ENCODE measurements at regions not wholly inside any gene's neighbourhood (a gene's known extent, or its start where the extent isn't known, plus 50 kb on each side); places are given as distances from the start of the nearest gene placed in this dataset.
"Not testable (repeated sequence)": the region's sequence is repeated elsewhere in the genome, so short reads cannot be mapped to it uniquely, and the experiment has no call there.

DNA sequence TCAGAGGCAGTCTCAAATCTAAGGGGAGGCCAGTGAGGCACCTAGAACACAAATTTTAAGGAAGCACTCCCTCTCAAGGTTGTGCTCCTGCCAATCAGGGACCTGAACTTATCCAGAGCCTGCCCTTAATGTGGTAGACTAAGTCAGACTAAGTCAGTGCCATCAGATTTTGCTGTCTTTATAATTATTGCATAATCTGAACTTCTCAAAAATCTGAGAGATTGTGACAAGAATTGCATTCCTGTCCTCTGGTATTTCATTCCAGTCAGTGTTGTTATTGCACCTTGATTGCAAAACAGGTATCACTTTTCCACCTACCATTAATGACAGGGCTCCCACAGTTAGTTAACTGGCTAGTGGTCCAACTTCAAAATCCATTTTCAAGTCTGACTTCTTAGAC, 197.1 kb upstream of the HCN1 start:
- Histone ChIP-seq H3K9me3 (ENCODE audit: insufficient read depth, low read length) (no peaks in the 10 kb centered on the region), H3K27me3 (ENCODE audit: low read length) (no peaks in the 10 kb centered on the region), H3K4me2 (ENCODE audit: low read depth, low read length, poor library complexity, severe bottlenecking) (no peak overlapping the region), H3K4me3 (ENCODE audit: insufficient read depth, low read length, poor library complexity, severe bottlenecking) (no peak overlapping the region), H3K9me2 (replicated peaks; ENCODE audit: insufficient read depth, low read length) (no peaks in the 10 kb centered on the region), H3K79me2 (ENCODE audit: insufficient read depth, low read length) (no peaks in the 10 kb centered on the region), H3K9ac (ENCODE audit: low read length) (no peak overlapping the region), H3K27ac (ENCODE audit: low read depth, low read length) (no peak overlapping the region), H3K36me3 (ENCODE audit: low read length) (no peaks in the 10 kb centered on the region), H4K20me1 (ENCODE audit: low read depth, low read length) (no peaks in the 10 kb centered on the region), H2AFZ (ENCODE audit: low read depth, low read length, severe bottlenecking) (no peak overlapping the region), H3F3A (ENCODE audit: insufficient read depth) (no peaks in the 10 kb centered on the region)
- TF ChIP-seq, protein P1, sequence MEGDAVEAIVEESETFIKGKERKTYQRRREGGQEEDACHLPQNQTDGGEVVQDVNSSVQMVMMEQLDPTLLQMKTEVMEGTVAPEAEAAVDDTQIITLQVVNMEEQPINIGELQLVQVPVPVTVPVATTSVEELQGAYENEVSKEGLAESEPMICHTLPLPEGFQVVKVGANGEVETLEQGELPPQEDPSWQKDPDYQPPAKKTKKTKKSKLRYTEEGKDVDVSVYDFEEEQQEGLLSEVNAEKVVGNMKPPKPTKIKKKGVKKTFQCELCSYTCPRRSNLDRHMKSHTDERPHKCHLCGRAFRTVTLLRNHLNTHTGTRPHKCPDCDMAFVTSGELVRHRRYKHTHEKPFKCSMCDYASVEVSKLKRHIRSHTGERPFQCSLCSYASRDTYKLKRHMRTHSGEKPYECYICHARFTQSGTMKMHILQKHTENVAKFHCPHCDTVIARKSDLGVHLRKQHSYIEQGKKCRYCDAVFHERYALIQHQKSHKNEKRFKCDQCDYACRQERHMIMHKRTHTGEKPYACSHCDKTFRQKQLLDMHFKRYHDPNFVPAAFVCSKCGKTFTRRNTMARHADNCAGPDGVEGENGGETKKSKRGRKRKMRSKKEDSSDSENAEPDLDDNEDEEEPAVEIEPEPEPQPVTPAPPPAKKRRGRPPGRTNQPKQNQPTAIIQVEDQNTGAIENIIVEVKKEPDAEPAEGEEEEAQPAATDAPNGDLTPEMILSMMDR (IDR thresholded peaks at IDR 0.05; ENCODE audit: insufficient read depth, low read length, poor library complexity, severe bottlenecking): no peak
- TF ChIP-seq EZH2phosphoT487 (conservative IDR thresholded peaks at IDR 0.05; ENCODE audit: low read length): no peak

DNA sequence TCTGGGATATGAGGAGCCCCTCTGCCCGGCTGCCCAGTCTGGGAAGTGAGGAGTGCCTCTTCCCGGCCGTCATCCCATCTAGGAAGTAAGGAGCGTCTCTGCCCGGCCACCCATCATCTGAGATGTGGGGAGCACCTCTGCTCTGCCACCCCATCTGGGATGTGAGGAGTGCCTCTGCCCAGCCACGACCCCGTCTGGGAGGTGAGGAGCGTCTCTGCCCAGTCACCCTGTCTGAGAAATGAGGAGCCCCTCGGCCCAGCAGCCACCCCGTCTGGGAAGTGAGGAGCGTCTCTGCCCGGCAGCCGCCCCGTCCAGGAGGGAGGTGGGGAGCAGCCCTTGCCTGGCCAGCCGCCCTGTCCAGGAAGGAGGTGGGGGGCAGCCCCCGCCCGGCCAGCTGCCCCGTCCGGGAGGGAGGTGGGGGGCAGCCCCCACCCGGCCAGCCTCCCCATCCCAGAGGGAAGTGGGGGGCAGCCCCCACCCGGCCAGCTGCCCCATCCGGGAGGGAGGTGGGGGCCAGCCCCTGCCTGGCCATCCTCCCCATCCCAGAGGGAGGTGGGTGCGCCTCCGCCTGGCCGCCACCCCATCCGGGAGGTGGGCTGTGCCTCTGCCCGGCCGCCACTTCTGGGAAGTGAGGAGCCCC, 194.4 kb upstream of the HCN1 start:
- H3K4me3 ChIP-seq (ENCODE audit: insufficient read depth, low read length, poor library complexity, severe bottlenecking); H3K27ac ChIP-seq (ENCODE audit: low read depth, low read length); H3K9me2 ChIP-seq (replicated peaks; ENCODE audit: insufficient read depth, low read length); H3K9ac ChIP-seq (ENCODE audit: low read length); H3K4me2 ChIP-seq (ENCODE audit: low read depth, low read length, poor library complexity, severe bottlenecking); H3K79me2 ChIP-seq (ENCODE audit: insufficient read depth, low read length); H3K27me3 ChIP-seq (ENCODE audit: low read length); H2AFZ ChIP-seq (ENCODE audit: low read depth, low read length, severe bottlenecking); H3F3A ChIP-seq (ENCODE audit: insufficient read depth); H4K20me1 ChIP-seq (ENCODE audit: low read depth, low read length); H3K36me3 ChIP-seq (ENCODE audit: low read length); H3K9me3 ChIP-seq (ENCODE audit: insufficient read depth, low read length): not testable (repeated sequence)

DNA sequence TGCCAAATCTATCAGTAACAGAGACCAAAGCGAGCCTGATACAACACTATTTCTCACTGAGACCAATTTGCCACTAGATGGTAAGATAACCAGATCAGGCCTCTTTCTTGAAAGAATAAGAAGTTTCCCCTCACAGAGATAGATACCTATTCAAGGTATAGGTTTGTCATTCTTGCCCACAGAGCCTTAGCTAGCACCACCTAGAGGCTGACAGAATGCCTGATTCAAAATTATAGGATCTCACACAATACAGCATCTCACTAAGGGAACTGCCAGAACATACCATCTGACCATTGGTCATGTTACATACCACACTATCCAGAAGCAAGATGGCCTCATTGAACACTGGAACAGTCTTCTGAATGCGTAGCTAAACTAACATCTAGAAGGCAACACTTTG, 166.6 kb upstream of the HCN1 start:
- Histone ChIP-seq H3K4me2 (ENCODE audit: low read depth, low read length, poor library complexity, severe bottlenecking) (no peak overlapping the region), H3K9me2 (replicated peaks; ENCODE audit: insufficient read depth, low read length) (no peaks in the 10 kb centered on the region), H3K79me2 (ENCODE audit: insufficient read depth, low read length) (no peaks in the 10 kb centered on the region), H3K36me3 (ENCODE audit: low read length) (no peaks in the 10 kb centered on the region), H3K27ac (ENCODE audit: low read depth, low read length) (no peak overlapping the region), H3K9ac (ENCODE audit: low read length) (no peak overlapping the region), H3K4me3 (ENCODE audit: insufficient read depth, low read length, poor library complexity, severe bottlenecking) (no peak overlapping the region), H3K27me3 (ENCODE audit: low read length) (no peaks in the 10 kb centered on the region), H4K20me1 (ENCODE audit: low read depth, low read length) (no peaks in the 10 kb centered on the region), H3F3A (ENCODE audit: insufficient read depth) (no peaks in the 10 kb centered on the region), H2AFZ (ENCODE audit: low read depth, low read length, severe bottlenecking) (no peak overlapping the region), H3K9me3 (ENCODE audit: insufficient read depth, low read length) (no peaks in the 10 kb centered on the region)
- TF ChIP-seq, protein P1 (IDR thresholded peaks at IDR 0.05; ENCODE audit: insufficient read depth, low read length, poor library complexity, severe bottlenecking): peak; percentile 11
- no peak for TF ChIP-seq EZH2phosphoT487 (conservative IDR thresholded peaks at IDR 0.05; ENCODE audit: low read length)

DNA sequence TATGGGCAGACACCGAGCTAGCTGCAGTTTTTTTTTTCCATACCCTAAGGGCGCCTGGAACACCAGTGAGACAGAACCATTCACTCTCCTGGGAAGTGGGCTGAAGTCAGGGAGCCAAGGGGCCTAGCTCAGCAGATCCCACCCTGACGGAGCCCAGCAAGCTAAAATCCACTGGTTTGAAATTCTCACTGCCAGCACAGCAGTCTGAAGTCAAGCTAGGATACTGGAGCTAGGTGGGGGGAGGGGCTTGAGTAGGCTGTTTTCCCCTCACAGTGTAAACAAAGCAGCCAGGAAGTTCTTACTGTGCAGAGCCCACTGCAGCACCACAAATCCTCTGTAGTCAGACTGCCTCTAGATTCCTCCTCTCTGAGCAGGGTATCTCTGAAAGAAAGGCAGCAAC, 151.7 kb upstream of the HCN1 start:
- no peak overlapping the region for H2AFZ ChIP-seq (ENCODE audit: low read depth, low read length, severe bottlenecking)
- no peak overlapping the region for H3K4me2 ChIP-seq (ENCODE audit: low read depth, low read length, poor library complexity, severe bottlenecking)
- H3K4me3 ChIP-seq (ENCODE audit: insufficient read depth, low read length, poor library complexity, severe bottlenecking): no peak overlapping the region
- H3F3A ChIP-seq (ENCODE audit: insufficient read depth): no peaks in the 10 kb centered on the region
- no peak overlapping the region for H3K9ac ChIP-seq (ENCODE audit: low read length)
- no peaks in the 10 kb centered on the region for H3K9me2 ChIP-seq (replicated peaks; ENCODE audit: insufficient read depth, low read length)
- no peaks in the 10 kb centered on the region for H3K79me2 ChIP-seq (ENCODE audit: insufficient read depth, low read length)
- H3K27me3 ChIP-seq (ENCODE audit: low read length): no peaks in the 10 kb centered on the region
- no peak overlapping the region for H3K27ac ChIP-seq (ENCODE audit: low read depth, low read length)
- TF ChIP-seq, protein P1 (IDR thresholded peaks at IDR 0.05; ENCODE audit: insufficient read depth, low read length, poor library complexity, severe bottlenecking): no peak
- H3K9me3 ChIP-seq (ENCODE audit: insufficient read depth, low read length): no peaks in the 10 kb centered on the region; the same call in 1 of the 2 replicates
- no peaks in the 10 kb centered on the region for H4K20me1 ChIP-seq (ENCODE audit: low read depth, low read length)
- no peaks in the 10 kb centered on the region for H3K36me3 ChIP-seq (ENCODE audit: low read length)
